ENCODE measurements at regions not wholly inside any gene's neighbourhood (a gene's known extent, or its start where the extent isn't known, plus 50 kb on each side); places are given as distances from the start of the nearest gene placed in this dataset.

DNA sequence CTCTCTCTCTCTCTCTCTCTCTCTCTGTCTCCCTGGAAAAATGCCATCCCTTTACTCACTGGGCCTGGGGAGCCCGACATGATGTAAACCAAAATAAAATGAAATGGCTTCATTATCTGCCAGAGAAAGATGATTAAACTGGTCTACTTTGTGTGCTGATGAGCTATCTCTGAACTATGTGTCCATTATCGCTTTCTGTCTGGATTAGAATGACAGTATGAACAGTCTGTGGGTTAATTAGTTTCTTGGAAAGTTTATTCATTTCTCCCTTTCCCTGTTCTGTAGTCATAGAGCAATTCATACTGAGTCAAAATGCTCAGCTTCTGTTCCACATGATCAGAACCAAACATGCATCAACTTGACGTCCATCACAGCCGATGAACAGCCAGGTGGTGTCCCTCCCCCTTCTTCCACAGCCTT is 72.4 kb upstream of the KCND3 start:
- Histone ChIP-seq H3K27me3 (ENCODE audit: control insufficient read depth, insufficient read depth, low read length) (no peaks in the 10 kb centered on the region), H3K9me3 (ENCODE audit: control insufficient read depth, insufficient read depth, low read depth, low read length) (no peaks in the 10 kb centered on the region), H3K79me2 (ENCODE audit: control insufficient read depth, insufficient read depth, low read length) (no peaks in the 10 kb centered on the region), H3K4me3 (replicated peaks in 1 of 4; ENCODE audit: control extremely low read depth in 1 of 4, insufficient read depth in 1 of 4, low read depth in 3 of 4, low read length in 4 of 4) (no peak overlapping the region), H4K20me1 (ENCODE audit: control insufficient read depth, extremely low read depth, insufficient read depth, low read length) (no peaks in the 10 kb centered on the region), H3K4me1 (ENCODE audit: control insufficient read depth, extremely low read depth, insufficient read depth, low read length) (no peaks in the 10 kb centered on the region), H3K36me3 (ENCODE audit: control insufficient read depth, insufficient read depth, low read length) (no peaks in the 10 kb centered on the region), H3K4me2 (ENCODE audit: extremely low read depth, insufficient read depth, low read length) (no peak overlapping the region), H2AFZ (ENCODE audit: low read length) (no peak overlapping the region), H3K27ac (ENCODE audit: insufficient read depth, low read length) (no peak overlapping the region), H3K9ac (ENCODE audit: insufficient read depth, low read length) (no peak overlapping the region)
- DNase-seq (ENCODE audit: low read depth in 2 of 2), result peak in 1 of 2 donors; percentile 3
- TF ChIP-seq EZH2 (IDR thresholded peaks at IDR 0.05; ENCODE audit: low read length, missing control alignments), result no peak

GRCh38 chr1:112063781-112064728 is 74.6 kb upstream of the KCND3 start:
- H3K4me2 ChIP-seq (ENCODE audit: extremely low read depth, insufficient read depth, low read length), result no peak overlapping the region
- H4K20me1 ChIP-seq (ENCODE audit: control insufficient read depth, extremely low read depth, insufficient read depth, low read length), result no peaks in the 10 kb centered on the region
- TF ChIP-seq CTCF (conservative IDR thresholded peaks at IDR 0.05 in 1 of 2, IDR thresholded peaks at IDR 0.05 in 1 of 2; ENCODE audit: low read depth in 1 of 2, low read length in 2 of 2), result no peak
- no peak for TF ChIP-seq EZH2 (IDR thresholded peaks at IDR 0.05; ENCODE audit: low read length, missing control alignments)
- no peaks in the 10 kb centered on the region for H3K36me3 ChIP-seq (ENCODE audit: control insufficient read depth, insufficient read depth, low read length)
- H3K27me3 ChIP-seq (ENCODE audit: control insufficient read depth, insufficient read depth, low read length), result no peaks in the 10 kb centered on the region
- no peak overlapping the region for H2AFZ ChIP-seq (ENCODE audit: low read length)
- no peak overlapping the region for H3K27ac ChIP-seq (ENCODE audit: insufficient read depth, low read length)
- H3K9ac ChIP-seq (ENCODE audit: insufficient read depth, low read length), result no peak overlapping the region
- no peak overlapping the region for H3K4me3 ChIP-seq (replicated peaks in 1 of 4; ENCODE audit: control extremely low read depth in 1 of 4, insufficient read depth in 1 of 4, low read depth in 3 of 4, low read length in 4 of 4)
- no peaks in the 10 kb centered on the region for H3K9me3 ChIP-seq (ENCODE audit: control insufficient read depth, insufficient read depth, low read depth, low read length)
- no peak for DNase-seq (ENCODE audit: low read depth in 2 of 2)
- no peaks in the 10 kb centered on the region for H3K79me2 ChIP-seq (ENCODE audit: control insufficient read depth, insufficient read depth, low read length)
- no peaks in the 10 kb centered on the region for H3K4me1 ChIP-seq (ENCODE audit: control insufficient read depth, extremely low read depth, insufficient read depth, low read length)

- Histone ChIP-seq H3K36me3 (ENCODE audit: control insufficient read depth, insufficient read depth, low read length) (no peaks in the 10 kb centered on the region), H3K4me3 (replicated peaks in 1 of 4; ENCODE audit: control extremely low read depth in 1 of 4, insufficient read depth in 1 of 4, low read depth in 3 of 4, low read length in 4 of 4) (no peak overlapping the region), H3K9me3 (ENCODE audit: control insufficient read depth, insufficient read depth, low read depth, low read length) (no peaks in the 10 kb centered on the region), H3K4me1 (ENCODE audit: control insufficient read depth, extremely low read depth, insufficient read depth, low read length) (no peaks in the 10 kb centered on the region), H2AFZ (ENCODE audit: low read length) (no peak overlapping the region), H3K27ac (ENCODE audit: insufficient read depth, low read length) (no peak overlapping the region), H3K27me3 (ENCODE audit: control insufficient read depth, insufficient read depth, low read length) (no peaks in the 10 kb centered on the region), H3K4me2 (ENCODE audit: extremely low read depth, insufficient read depth, low read length) (no peak overlapping the region), H4K20me1 (ENCODE audit: control insufficient read depth, extremely low read depth, insufficient read depth, low read length) (no peaks in the 10 kb centered on the region), H3K79me2 (ENCODE audit: control insufficient read depth, insufficient read depth, low read length) (no peaks in the 10 kb centered on the region), H3K9ac (ENCODE audit: insufficient read depth, low read length) (no peak overlapping the region)
- TF ChIP-seq EZH2 (IDR thresholded peaks at IDR 0.05; ENCODE audit: low read length, missing control alignments) (no peak), CTCF (conservative IDR thresholded peaks at IDR 0.05 in 1 of 2, IDR thresholded peaks at IDR 0.05 in 1 of 2; ENCODE audit: low read depth in 1 of 2, low read length in 2 of 2) (no peak)
- DNase-seq (ENCODE audit: low read depth in 2 of 2), result no peak
Observed at GRCh38 chr1:112067989-112068388, 78.5 kb upstream of the KCND3 start.

Data from fibroblast of lung (primary cell).